Hematopoietic multipotent progenitor cell treated with erythropoietin and hydrocortisone succinate and interleukin-3 and kit ligand, for 8 days (in vitro differentiated cells): ENCODE measurements at regions not wholly inside any gene's neighbourhood (a gene's known extent, or its start where the extent isn't known, plus 50 kb on each side); places are given as distances from the start of the nearest gene placed in this dataset.

Experiments used
- DNase-seq: peaks from one replicate; pipeline ENCODE4 v3.0.0-alpha.2; 2015

DNA sequence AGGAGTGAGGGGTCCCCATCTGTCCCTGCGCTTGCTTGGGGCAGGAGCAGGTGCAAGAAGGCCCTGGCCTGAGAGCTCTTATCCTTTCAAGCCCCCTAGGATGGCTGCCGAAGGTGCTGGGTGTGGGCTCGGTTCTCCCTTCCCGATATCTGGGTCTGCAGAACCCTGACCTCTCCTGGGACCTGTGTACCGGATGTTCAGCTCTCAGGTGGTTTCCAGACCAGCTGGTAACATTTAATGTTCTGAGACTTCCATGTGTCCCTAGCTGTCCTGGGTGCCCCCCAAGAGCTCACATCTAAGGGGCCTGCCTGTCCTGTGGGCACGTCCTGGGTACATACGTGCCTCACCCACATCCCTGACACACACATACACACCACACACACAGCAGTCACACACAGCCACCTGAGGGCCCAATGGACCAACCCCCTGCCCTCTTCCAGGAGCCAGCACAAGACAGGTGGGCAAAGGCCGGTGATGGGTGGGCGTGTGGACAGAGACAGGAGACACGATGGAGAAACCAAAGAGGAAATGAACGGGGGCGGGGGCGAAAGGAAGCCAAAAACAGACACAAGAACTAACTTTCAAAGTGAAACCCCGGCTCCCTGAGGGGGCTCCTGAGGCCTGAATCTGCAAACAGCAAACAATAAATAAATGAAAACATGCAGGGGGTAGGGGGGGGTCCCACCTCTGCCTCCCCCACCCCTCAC, 124.3 kb downstream of the PTPRS start:
- no peak for DNase-seq

DNA sequence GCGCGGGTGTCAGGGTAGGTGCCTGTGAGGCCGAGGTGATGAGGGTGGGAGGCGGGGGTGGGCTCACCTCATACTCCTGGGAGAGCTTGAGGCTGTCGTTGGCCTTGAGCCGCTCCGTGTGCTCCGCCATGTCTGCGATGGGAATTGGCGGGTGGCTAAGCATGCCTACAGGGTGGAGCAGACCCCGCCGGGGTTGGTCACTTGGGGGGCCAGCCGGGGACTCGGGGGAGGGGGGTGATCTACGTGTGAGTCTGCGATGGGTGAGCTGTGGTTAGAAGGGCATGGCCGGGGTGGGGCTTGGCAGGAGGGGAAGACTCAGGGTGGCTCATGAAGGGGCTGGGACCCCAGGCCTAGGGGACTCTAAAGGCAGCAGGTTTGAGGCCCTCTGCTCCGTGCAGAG, 125.2 kb downstream of the PTPRS start:
- DNase-seq = no peak

DNA sequence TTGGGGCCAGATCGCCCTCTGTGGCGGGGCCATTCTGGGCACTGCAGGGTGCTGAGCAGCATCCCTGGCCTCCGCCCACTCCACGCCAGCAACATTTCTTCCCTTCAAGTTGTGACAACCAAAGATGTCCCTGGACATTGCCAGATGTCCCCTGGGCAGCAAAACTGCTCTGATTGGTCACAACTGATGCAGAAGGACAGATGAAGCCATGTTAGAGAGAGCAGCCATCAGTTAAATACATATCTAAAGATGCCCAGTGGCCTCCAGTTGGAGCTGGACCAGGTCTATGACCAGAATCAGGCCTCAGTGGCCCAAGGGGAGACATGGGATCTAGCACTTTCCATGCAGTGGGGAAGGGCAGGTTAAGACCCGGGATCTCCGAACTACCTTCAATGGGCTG, 125.7 kb downstream of the PTPRS start:
- no peak for DNase-seq

DNA sequence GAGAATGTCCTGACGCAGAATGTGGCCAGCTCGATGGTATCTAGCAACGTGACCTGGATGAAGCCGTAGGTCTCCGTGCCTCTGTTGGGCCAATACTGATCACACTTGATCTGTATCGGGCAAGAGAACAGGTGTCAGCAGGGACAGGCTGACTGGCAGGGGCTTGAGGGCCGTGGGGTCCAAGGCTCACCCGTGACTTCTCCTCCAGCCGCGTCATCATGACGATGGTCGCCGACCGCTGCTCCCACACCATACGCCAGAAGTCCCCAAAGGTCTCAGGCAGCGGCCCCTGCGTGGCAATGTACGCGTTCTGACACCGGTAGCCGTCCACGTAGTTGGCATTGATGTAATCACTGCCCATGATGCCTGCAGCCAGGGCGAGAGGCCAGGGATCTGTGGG, 126.2 kb downstream of the PTPRS start:
- DNase-seq = no peak

DNA sequence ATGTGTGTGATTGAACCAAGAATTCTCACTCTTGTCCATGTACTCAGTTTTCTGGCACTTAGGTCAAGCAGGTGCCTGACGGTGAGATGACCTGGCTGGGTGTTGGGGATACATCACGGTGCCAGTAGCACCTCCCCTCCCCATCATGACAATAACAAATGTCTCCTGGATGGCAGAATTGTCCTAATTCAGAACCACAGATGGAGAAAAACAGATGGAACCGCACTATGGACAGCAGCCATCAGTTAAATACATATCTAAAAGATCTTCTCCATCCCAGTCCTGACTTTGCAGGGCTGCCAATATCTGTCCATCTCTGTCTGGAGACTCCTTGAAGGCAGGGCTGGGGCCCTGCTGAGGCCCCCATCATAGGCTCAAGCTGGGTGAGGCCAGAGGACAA, 126.9 kb downstream of the PTPRS start:
- no peak for DNase-seq

DNA sequence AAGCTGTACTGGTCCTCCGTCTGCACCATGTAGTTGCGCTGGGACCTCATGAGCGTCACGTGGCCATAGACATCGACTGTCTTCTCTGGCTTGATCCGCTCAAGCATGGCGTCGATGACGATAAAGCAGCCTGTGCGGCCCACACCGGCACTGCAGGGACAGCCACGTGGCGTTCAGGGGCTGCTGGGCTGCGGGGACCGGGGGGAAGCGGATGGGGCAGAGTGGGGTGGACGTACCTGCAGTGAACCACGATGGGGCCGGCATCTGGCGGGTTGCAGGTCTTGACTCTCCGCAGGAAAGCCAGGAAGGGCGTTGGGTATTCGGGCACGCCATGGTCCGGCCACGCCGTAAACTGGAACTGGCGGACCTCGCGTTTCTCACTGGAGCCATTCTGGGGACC, 128.5 kb downstream of the PTPRS start:
- no peak for DNase-seq

DNA sequence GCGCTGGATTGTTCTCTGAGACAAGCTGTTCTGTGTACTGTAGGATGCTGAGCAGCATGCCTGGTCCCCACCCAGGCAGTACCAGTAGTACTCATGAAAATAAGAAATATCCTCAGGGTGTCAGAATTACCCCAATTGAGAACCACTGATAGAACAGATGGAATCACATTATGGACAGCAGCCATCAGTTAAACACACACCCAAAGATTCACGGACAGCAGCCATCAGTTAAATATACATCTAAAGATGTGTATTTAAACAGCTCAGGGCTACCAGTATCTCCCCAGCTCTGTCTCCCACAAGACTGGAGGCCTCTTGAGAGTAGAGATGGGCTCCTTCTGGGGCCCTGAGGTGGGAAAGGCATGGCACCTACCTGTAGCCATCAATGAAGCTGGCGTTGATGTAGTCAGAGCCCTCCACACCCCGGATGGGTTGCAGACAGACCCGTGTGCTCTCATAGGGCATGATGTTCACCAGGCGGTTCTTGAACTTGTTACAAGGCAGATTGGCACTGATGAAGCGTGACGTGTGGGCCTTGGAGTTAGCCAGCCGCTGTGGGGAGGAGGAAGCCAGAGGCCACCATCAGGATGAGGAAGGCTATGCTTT, 129.3 kb downstream of the PTPRS start:
- DNase-seq = no peak

DNA sequence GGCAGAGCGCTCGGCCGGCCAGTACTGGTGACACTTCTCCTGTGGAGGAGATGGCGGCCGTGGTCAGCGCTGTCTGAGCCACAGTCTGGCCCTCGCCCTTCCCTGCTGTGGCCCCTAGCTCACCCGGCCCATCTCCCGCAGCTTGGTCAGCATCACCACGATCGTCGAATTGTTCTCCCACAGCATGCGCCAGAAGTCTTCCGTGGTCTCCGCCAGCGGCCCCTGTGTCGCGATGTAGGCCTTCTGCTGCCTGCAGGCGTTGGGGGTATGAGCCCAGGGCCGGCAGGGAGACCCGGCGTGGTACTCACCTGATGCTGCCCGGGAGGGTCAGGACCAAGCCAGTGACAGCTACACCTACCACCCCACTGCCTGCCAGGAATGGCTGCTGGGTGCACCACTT, 130.1 kb downstream of the PTPRS start:
- no peak for DNase-seq

DNA sequence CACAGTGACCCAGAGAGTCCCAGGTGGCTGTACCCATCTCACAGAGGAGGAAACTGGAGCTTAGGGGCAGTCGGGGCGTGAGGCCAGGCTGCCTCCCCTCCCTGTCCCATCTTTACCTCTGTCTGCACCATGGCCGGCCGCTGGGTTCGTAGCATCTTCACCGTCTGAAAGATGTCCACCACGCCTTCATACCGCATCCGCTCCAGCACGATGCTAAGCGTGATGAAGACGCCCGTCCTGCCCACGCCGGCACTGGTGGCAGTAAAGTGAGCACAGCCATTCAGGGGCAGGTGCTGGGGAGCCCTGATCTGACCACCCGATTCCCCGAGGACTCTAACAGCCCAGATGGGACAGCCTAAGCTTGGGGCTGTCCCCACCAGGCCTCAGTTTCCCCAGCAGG, 132.8 kb downstream of the PTPRS start:
- DNase-seq = no peak

DNA sequence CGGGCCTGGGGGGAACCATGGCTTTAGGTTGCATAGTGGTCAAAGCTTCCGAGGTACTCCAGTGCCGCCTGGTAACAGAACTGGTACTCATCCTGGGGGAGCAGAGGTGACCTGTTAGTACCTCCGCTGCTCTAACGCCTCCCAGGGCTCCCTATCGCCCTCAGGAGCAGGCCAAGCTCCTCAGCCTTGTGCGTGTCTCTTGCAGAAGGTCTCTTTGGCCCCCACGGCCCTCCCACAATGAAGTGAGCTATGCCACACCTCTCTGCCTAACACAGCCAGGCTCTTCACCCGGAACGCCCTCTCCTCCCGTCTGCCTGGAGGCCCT, 133.9 kb downstream of the PTPRS start:
- DNase-seq = no peak

DNA sequence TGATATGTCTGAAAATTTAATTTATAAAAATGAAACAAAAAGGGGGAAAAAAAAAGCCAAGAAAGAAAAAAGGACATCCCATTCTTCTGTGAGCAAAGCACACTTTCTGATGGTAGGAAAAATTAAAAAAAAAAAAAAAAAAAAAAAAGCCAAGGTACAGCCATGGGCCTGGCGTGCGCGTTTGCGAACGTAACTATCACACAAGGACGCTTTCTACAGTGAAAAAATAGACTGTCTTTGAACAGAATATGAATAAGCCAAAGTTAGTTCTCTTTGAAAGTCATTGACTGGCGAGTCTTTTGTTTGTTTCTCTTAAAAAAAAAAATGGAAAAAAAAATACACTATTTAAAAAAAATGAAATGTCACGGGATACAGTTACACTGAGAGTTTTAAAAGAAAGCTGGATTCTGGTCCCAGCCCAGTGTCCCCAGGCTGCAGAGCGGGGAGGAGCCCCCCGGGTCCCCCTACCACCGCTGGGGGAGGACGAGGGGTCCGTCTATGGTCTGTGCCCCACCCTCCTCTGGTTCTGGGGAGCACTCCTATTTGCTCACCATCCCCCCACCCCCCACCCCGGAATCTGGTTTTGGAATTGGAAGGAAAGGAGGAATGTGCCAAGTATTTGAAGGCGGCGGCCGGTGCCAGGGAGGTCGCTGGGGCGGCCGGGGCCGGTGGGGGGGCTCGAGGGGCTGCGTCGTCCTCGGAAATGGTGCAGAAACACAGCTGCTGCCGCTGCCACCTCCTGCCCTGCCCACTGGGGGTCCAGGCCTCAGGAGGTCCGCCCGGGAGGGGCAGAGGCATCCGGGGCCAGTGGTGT, 134.5 kb downstream of the PTPRS start:
- DNase-seq = no peak

DNA sequence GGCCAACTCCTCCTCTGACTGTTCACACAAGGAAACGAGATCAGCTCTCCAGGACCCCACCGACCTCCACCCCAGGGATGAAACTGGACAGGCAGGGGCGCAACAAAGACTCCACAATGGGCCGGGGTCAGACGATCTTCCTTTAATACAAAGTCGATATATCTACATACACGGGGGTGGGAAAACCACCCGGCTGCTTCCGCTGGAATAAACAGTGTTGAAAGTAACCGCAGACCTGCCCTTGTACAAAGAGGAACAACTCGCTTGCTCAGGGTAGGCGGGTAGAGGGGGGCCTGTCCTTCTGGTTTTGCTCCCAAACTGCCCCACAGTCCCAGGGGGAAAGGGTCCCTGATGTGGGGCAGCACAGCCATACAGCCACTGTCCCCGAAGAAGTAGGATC, 135.2 kb downstream of the PTPRS start:
- DNase-seq = no peak

DNA sequence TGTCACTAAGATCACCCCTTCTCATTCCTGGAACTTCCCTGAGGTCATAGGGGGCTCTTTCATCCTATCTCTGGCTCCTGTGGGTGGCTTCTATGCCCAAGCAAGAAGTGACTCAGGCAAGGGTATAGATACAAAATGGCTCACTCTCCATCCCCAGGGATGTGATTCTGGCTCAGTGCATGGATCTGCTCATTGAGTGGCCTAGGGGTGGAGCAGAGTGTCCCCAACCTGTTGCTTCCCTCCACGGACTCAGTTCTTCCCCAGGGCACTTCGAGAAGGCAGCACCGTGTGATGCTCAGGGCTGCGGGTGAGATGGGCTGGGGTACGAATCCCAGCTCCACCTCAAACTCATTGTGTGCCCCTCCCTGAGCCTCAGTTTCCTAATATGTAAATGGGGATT, 136.4 kb downstream of the PTPRS start:
- no peak for DNase-seq
